Endothelial cell (in vitro differentiated cells): ENCODE measurements at regions not wholly inside any gene's neighbourhood (a gene's known extent, or its start where the extent isn't known, plus 50 kb on each side); places are given as distances from the start of the nearest gene placed in this dataset.
A peak's percentile ranks its signal among the peaks of the same experiment; 100 is the strongest.

Experiments used
- DNase-seq: peaks from one replicate; pipeline ENCODE4 v3.0.0; 2021; ENCODE audit warnings: low spot score
- H3K27ac Mint-ChIP-seq: one replicate; pipeline ENCODE4 v1.8.0; 2021; ENCODE audit warnings: mixed read lengths, inconsistent platforms; ENCODE audit not compliant: unreplicated experiment
- H3K27me3 Mint-ChIP-seq: one replicate; pipeline ENCODE4 v1.8.0; 2021; ENCODE audit warnings: mild to moderate bottlenecking, moderate library complexity, mixed read lengths, inconsistent platforms; ENCODE audit not compliant: unreplicated experiment
- H3K36me3 Mint-ChIP-seq: one replicate; pipeline ENCODE4 v1.8.0; 2021; ENCODE audit warnings: mild to moderate bottlenecking, low read depth, mixed read lengths, inconsistent platforms; ENCODE audit not compliant: unreplicated experiment
- H3K4me1 Mint-ChIP-seq: one replicate; pipeline ENCODE4 v1.8.0; 2021; ENCODE audit warnings: mild to moderate bottlenecking, mixed read lengths, inconsistent platforms; ENCODE audit not compliant: unreplicated experiment
- H3K4me3 Mint-ChIP-seq: one replicate; pipeline ENCODE4 v1.8.0; 2021; ENCODE audit warnings: mild to moderate bottlenecking, mixed read lengths, inconsistent platforms; ENCODE audit not compliant: unreplicated experiment
- H3K9me3 Mint-ChIP-seq: one replicate; pipeline ENCODE4 v1.8.0; 2021; ENCODE audit warnings: mixed read lengths, inconsistent platforms; ENCODE audit not compliant: unreplicated experiment
- TF ChIP-seq, protein P1 (sequence below): fragments of 200-600 bp; sonication (generic); IDR thresholded peaks from one replicate; pipeline ENCODE4 v1.5.0; 2021; ENCODE audit warnings: antibody characterized with exemption; ENCODE audit not compliant: unreplicated experiment

DNA sequence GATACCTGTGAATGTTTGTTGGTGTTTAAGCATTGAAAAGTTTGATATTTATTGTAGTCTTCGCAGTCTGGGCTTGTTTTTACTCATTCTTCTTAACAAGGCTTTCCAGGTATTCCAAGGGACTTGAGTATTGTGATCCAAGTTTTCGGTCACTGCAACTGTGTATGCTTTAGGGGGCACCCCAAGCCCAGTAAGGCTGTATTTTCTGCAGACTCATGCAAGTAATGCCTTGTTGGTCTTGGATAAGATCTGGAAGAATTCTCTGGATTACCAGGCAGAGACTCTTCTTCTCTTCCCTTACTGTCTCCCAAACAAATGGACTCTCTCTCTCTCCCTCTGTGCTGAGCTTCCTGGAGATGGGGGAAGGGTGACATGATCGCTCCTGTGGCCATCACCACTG, 82.1 kb downstream of the RFPL4B start:
- H3K27ac Mint-ChIP-seq: no peak overlapping the region
- H3K4me3 Mint-ChIP-seq: no peak overlapping the region
- no peaks in the 10 kb centered on the region for H3K36me3 Mint-ChIP-seq
- no peaks in the 10 kb centered on the region for H3K27me3 Mint-ChIP-seq
- H3K4me1 Mint-ChIP-seq: no peaks in the 10 kb centered on the region
- TF ChIP-seq, protein P1, sequence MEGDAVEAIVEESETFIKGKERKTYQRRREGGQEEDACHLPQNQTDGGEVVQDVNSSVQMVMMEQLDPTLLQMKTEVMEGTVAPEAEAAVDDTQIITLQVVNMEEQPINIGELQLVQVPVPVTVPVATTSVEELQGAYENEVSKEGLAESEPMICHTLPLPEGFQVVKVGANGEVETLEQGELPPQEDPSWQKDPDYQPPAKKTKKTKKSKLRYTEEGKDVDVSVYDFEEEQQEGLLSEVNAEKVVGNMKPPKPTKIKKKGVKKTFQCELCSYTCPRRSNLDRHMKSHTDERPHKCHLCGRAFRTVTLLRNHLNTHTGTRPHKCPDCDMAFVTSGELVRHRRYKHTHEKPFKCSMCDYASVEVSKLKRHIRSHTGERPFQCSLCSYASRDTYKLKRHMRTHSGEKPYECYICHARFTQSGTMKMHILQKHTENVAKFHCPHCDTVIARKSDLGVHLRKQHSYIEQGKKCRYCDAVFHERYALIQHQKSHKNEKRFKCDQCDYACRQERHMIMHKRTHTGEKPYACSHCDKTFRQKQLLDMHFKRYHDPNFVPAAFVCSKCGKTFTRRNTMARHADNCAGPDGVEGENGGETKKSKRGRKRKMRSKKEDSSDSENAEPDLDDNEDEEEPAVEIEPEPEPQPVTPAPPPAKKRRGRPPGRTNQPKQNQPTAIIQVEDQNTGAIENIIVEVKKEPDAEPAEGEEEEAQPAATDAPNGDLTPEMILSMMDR: no peak
- peak; percentile 10 for DNase-seq
- no peaks in the 10 kb centered on the region for H3K9me3 Mint-ChIP-seq

DNA sequence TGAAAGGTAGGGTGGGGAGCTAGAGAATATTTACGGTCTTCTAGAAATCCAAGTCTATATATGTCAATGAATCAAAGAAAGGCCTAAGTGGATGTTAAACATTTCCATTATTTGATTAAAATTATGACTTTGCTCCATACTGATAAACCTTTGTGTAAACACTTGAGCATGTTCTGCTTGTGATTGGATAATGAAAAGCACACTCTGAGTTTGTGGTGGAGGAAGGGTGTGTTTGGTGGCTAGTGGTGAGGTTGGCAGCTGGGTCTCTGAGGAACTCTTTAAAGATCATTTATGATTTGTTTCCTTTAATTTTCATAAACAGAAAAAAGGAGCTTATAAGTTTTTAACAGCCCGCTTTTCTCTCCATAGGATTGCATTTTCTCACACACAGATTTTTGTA, 84.7 kb downstream of the RFPL4B start:
- Mint-ChIP-seq H3K4me1 (no peaks in the 10 kb centered on the region), H3K4me3 (no peak overlapping the region), H3K9me3 (no peaks in the 10 kb centered on the region), H3K27ac (no peak overlapping the region), H3K36me3 (no peaks in the 10 kb centered on the region), H3K27me3 (no peaks in the 10 kb centered on the region)
- TF ChIP-seq, protein P1: no peak
- DNase-seq: no peak

DNA sequence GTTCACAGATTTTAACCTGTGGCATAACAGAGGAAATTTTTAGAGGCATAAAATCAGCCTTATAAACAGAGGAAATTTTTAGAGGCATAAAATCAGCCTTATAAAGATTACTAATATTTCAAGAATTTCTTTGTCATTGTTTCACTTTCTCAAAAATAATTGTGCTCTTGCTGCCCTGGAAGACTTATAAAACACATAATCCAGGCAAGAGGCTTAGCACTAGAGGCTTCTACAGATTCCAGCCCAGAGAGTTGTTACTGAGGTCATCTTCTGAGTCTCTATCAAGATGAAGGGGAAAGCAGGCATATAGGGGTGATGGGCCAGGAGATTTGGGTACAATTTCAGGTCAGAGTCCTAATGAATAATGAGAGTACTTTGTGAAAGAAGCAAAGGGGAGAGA, 85.7 kb downstream of the RFPL4B start:
- no peaks in the 10 kb centered on the region for H3K9me3 Mint-ChIP-seq
- TF ChIP-seq, protein P1: no peak
- no peak overlapping the region for H3K4me3 Mint-ChIP-seq
- no peaks in the 10 kb centered on the region for H3K36me3 Mint-ChIP-seq
- no peaks in the 10 kb centered on the region for H3K27me3 Mint-ChIP-seq
- no peak overlapping the region for H3K27ac Mint-ChIP-seq
- peaks cover 5% of the 10 kb centered on the region for H3K4me1 Mint-ChIP-seq
- no peak for DNase-seq

DNA sequence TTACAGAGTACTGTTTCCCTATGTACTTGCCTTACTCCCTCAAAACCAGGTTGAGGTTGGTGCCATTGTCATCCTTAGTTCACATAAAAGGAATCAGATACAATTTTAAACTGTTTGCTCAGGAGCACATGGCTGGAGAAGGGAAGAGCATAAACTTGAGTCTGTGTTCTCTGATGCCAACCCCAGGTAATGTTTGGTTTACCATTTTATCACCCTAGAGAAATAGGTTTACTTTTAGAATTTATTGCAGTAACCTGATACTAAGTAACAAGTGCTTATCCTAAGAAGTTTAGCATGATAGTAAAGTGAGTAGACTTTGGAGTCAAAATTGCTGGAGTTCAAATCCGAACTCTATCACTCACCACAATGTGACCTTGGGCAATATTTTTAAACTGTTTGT, 86.3 kb downstream of the RFPL4B start:
- TF ChIP-seq, protein P1: no peak
- no peaks in the 10 kb centered on the region for H3K27me3 Mint-ChIP-seq
- peaks cover 6% of the 10 kb centered on the region for H3K4me1 Mint-ChIP-seq
- DNase-seq: no peak
- no peak overlapping the region for H3K27ac Mint-ChIP-seq
- no peaks in the 10 kb centered on the region for H3K36me3 Mint-ChIP-seq
- no peak overlapping the region for H3K4me3 Mint-ChIP-seq
- no peaks in the 10 kb centered on the region for H3K9me3 Mint-ChIP-seq

DNA sequence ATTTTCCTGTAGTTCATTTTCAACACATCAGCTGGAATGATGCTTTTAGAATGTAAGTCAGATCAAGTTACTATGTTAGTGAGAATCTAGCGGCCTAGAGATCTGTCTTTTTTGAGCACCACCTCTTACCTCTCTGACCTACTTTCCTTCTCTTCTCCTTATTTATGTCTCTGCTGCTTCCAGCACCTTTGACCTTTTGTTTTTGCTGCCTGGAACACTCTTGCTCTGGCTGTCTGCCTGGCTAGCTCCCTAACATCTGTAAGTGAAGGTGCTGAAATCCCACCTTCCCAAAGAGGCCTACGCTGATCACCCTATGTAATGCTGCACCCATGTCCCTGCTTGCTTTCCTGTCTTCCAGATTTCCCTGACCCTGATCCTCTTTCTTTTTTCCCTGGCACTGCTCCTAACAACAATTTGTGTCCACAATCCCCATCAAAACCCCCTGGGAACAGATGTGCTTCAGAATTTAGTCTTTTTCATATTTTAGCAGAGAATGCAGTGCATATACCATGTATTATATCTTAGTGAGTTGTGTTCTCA, 87.8 kb downstream of the RFPL4B start:
- Mint-ChIP-seq H3K4me1 (peaks cover 6% of the 10 kb centered on the region), H3K36me3 (no peaks in the 10 kb centered on the region), H3K4me3 (no peak overlapping the region), H3K27ac (no peak overlapping the region), H3K9me3 (no peaks in the 10 kb centered on the region), H3K27me3 (no peaks in the 10 kb centered on the region)
- DNase-seq: no peak
- TF ChIP-seq, protein P1: no peak
